IMR-90 (cell line): ENCODE measurements at regions not wholly inside any gene's neighbourhood (a gene's known extent, or its start where the extent isn't known, plus 50 kb on each side); places are given as distances from the start of the nearest gene placed in this dataset.

Experiments
- ATAC-seq: fragments of 200-7000 bp; cut with Tn5 transposase; 2 replicates; pipeline ENCODE4 v1.9.1; 2020; ENCODE audit warnings: low read depth, mild to moderate bottlenecking, moderate library complexity
- BruUV-seq: library from RNA; stranded (reverse); fragments of 400-500 nt; replicated peaks from 2 replicates; lab custom pipeline; 2021; lab: Mats Ljungman, UMichigan
- CTCF ChIA-PET: fragments of 300-600 bp; formaldehyde crosslinking; extraction: SDS; loops from one replicate; lab custom pipeline; 2021; ENCODE audit warnings: antibody characterized with exemption; lab: Yijun Ruan, JAX
- POLR2A ChIA-PET: fragments of 300-600 bp; sonication (Branson Sonifier 250); formaldehyde crosslinking; loops from one replicate; lab custom pipeline; 2022; ENCODE audit warnings: antibody characterized with exemption; ENCODE audit not compliant: unreplicated experiment; lab: Charles Lee
- DNase-seq: peaks from one replicate; pipeline ENCODE4 v3.0.0; 2013
- H2AFZ ChIP-seq: replicated peaks from 2 replicates; pipeline ENCODE3; 2013; ENCODE audit warnings: low read length, mild to moderate bottlenecking; ENCODE audit not compliant: poor library complexity
- H2AK5ac ChIP-seq: 2 replicates; pipeline ENCODE4 v1.6.1; 2013; ENCODE audit warnings: low read depth, low read length, inconsistent platforms
- H2AK9ac ChIP-seq: replicated peaks from 2 replicates; pipeline ENCODE3; 2013; ENCODE audit warnings: mild to moderate bottlenecking, low read depth, low read length, moderate library complexity; ENCODE audit not compliant: poor library complexity
- H2BK120ac ChIP-seq: 2 replicates; pipeline ENCODE4 v1.6.1; 2013; ENCODE audit warnings: low read depth, low read length, inconsistent platforms
- H2BK15ac ChIP-seq: 3 replicates; pipeline ENCODE4 v1.6.1; 2013; ENCODE audit warnings: low read depth, low read length, inconsistent platforms
- H2BK20ac ChIP-seq: 2 replicates; pipeline ENCODE4 v1.6.1; 2013; ENCODE audit warnings: low read depth, mild to moderate bottlenecking, inconsistent platforms, low read length, moderate library complexity
- H2BK5ac ChIP-seq: 2 replicates; pipeline ENCODE4 v1.6.1; 2013; ENCODE audit warnings: mild to moderate bottlenecking, low read depth, low read length, inconsistent platforms; ENCODE audit not compliant: poor library complexity, severe bottlenecking
- H3K14ac ChIP-seq: replicated peaks from 2 replicates; pipeline ENCODE4 v1.6.1; 2013; ENCODE audit warnings: low read depth, low read length, inconsistent platforms
- H3K18ac ChIP-seq: 2 replicates; pipeline ENCODE4 v1.6.1; 2013; ENCODE audit warnings: low read depth, low read length, control low read depth
- H3K23ac ChIP-seq: 2 replicates; pipeline ENCODE4 v1.6.1; 2013; ENCODE audit warnings: low read depth, low read length, inconsistent platforms
- H3K27ac ChIP-seq: 2 replicates; pipeline ENCODE4 v1.5.1; 2013; ENCODE audit warnings: mild to moderate bottlenecking, control low read depth, low read length; ENCODE audit not compliant: insufficient read depth
- H3K27me3 ChIP-seq: 2 replicates; pipeline ENCODE4 v1.6.1; 2013; ENCODE audit warnings: low read length; ENCODE audit not compliant: control insufficient read depth, insufficient read depth
- H3K36me3 ChIP-seq: 2 replicates; pipeline ENCODE4 v1.6.1; 2013; ENCODE audit warnings: low read length, mixed read lengths; ENCODE audit not compliant: control insufficient read depth, insufficient read depth
- H3K4ac ChIP-seq: 2 replicates; pipeline ENCODE4 v1.6.1; 2013; ENCODE audit warnings: low read depth, low read length, inconsistent platforms
- H3K4me1 ChIP-seq: 2 replicates; pipeline ENCODE4 v1.6.1; 2013; ENCODE audit warnings: low read length, mixed read lengths; ENCODE audit not compliant: control insufficient read depth, insufficient read depth
- H3K4me2 ChIP-seq: 2 replicates; pipeline ENCODE4 v1.6.1; 2013; ENCODE audit warnings: low read depth, mild to moderate bottlenecking, control low read depth, low read length, moderate library complexity
- H3K4me3 ChIP-seq: 2 replicates; pipeline ENCODE4 v1.5.1; 2013; ENCODE audit warnings: low read depth, mild to moderate bottlenecking, control low read depth, low read length, moderate library complexity; ENCODE audit not compliant: insufficient read depth
- H3K56ac ChIP-seq: 2 replicates; pipeline ENCODE4 v1.6.1; 2013; ENCODE audit warnings: low read length, inconsistent platforms; ENCODE audit not compliant: insufficient read depth; ENCODE audit errors: extremely low read depth
- H3K79me1 ChIP-seq, 2 experiments: 2 replicates each; pipeline ENCODE4 v1.6.1; 2013; ENCODE audit warnings: low read length in 2 of 2, inconsistent platforms in 1 of 2, low read depth in 1 of 2
- H3K9ac ChIP-seq: 2 replicates; pipeline ENCODE4 v1.6.1; 2013; ENCODE audit warnings: low read depth, low read length, control low read depth
- H3K9me1 ChIP-seq: 2 replicates; pipeline ENCODE4 v1.6.1; 2013; ENCODE audit warnings: low read length, inconsistent platforms; ENCODE audit not compliant: insufficient read depth
- H3K9me3 ChIP-seq: 2 replicates; pipeline ENCODE4 v1.6.1; 2013; ENCODE audit warnings: low read length; ENCODE audit not compliant: control insufficient read depth, insufficient read depth
- H4K20me1 ChIP-seq: 2 replicates; pipeline ENCODE4 v1.6.1; 2013; ENCODE audit warnings: low read length, inconsistent platforms; ENCODE audit not compliant: insufficient read depth
- H4K5ac ChIP-seq: 2 replicates; pipeline ENCODE4 v1.6.1; 2013; ENCODE audit warnings: mild to moderate bottlenecking, low read depth, low read length, control low read depth
- H4K8ac ChIP-seq, 2 experiments: 2 replicates each; pipeline ENCODE4 v1.6.1; 2013; ENCODE audit warnings: low read depth in 2 of 2, low read length in 2 of 2, control low read depth in 1 of 2, inconsistent platforms in 1 of 2
- H4K91ac ChIP-seq: 2 replicates; pipeline ENCODE4 v1.6.1; 2013; ENCODE audit warnings: low read depth, low read length, inconsistent platforms; ENCODE audit not compliant: insufficient read depth
- BHLHE40 ChIP-seq: fragments of 150-350 bp; IDR thresholded peaks from 2 replicates; pipeline ENCODE4 v1.6.1; 2016; ENCODE audit warnings: mild to moderate bottlenecking, low read depth, low read length
- CEBPB ChIP-seq: IDR thresholded peaks from 2 replicates; pipeline ENCODE4 v1.6.1; 2012; ENCODE audit warnings: low read depth, low read length, improper control_type of control experiment
- CHD1 ChIP-seq: IDR thresholded peaks from 2 replicates; pipeline ENCODE4 v1.6.1; 2012; ENCODE audit warnings: low read depth, low read length, improper control_type of control experiment
- CTCF ChIP-seq: conservative IDR thresholded peaks from 2 replicates; pipeline ENCODE4 v1.5.1; 2012; ENCODE audit warnings: mild to moderate bottlenecking, low read depth, low read length, improper control_type of control experiment
- ELK1 ChIP-seq: fragments of 150-350 bp; IDR thresholded peaks from 2 replicates; pipeline ENCODE4 v1.6.1; 2016; ENCODE audit warnings: low read depth, mild to moderate bottlenecking, low read length, moderate library complexity, borderline replicate concordance
- FOS ChIP-seq: fragments of 150-350 bp; IDR thresholded peaks from 2 replicates; pipeline ENCODE4 v1.6.1; 2016; ENCODE audit warnings: low read depth, low read length
- MAFK ChIP-seq: IDR thresholded peaks from 2 replicates; pipeline ENCODE4 v1.6.1; 2012; ENCODE audit warnings: low read depth, low read length, improper control_type of control experiment
- MAZ ChIP-seq: IDR thresholded peaks from 2 replicates; pipeline ENCODE4 v1.6.1; 2012; ENCODE audit warnings: low read depth, mild to moderate bottlenecking, low read length, improper control_type of control experiment, moderate library complexity, borderline replicate concordance
- MXI1 ChIP-seq: IDR thresholded peaks from 2 replicates; pipeline ENCODE4 v1.6.1; 2012; ENCODE audit warnings: low read depth, mild to moderate bottlenecking, low read length, moderate library complexity, borderline replicate concordance
- NFE2L2 ChIP-seq: fragments of 150-350 bp; IDR thresholded peaks from 2 replicates; pipeline ENCODE4 v1.6.1; 2016; ENCODE audit warnings: low read depth, mild to moderate bottlenecking, low read length
- POLR2A ChIP-seq: IDR thresholded peaks from 2 replicates; pipeline ENCODE4 v1.6.1; 2012; ENCODE audit warnings: mild to moderate bottlenecking, low read depth, low read length
- RAD21 ChIP-seq: IDR thresholded peaks from 2 replicates; pipeline ENCODE4 v1.6.1; 2012; ENCODE audit warnings: low read length, improper control_type of control experiment
- RCOR1 ChIP-seq: IDR thresholded peaks from 2 replicates; pipeline ENCODE4 v1.6.1; 2012; ENCODE audit warnings: mild to moderate bottlenecking, low read length, improper control_type of control experiment; ENCODE audit not compliant: insufficient replicate concordance
- RFX5 ChIP-seq: IDR thresholded peaks from 2 replicates; pipeline ENCODE4 v1.8.0; 2012; ENCODE audit warnings: low read depth, mild to moderate bottlenecking, low read length, moderate library complexity
- SMC3 ChIP-seq: fragments of 150-350 bp; IDR thresholded peaks from 2 replicates; pipeline ENCODE4 v1.6.1; 2016; ENCODE audit warnings: low read depth, mild to moderate bottlenecking, antibody characterized with exemption, low read length, moderate library complexity
- USF2 ChIP-seq: fragments of 150-350 bp; IDR thresholded peaks from 2 replicates; pipeline ENCODE4 v1.6.1; 2017; ENCODE audit warnings: mild to moderate bottlenecking, antibody characterized with exemption, low read length, low read depth
- WGBS, 2 experiments: methylation state at CpG; one replicate each; pipeline versions ENCODE4 v1.1.5 to v1.1.7; 2013; ENCODE audit warnings: missing lambda C conversion rate in 2 of 2; ENCODE audit not compliant: insufficient read length in 1 of 2; ENCODE audit errors: extremely low coverage in 2 of 2; 5-methylcytosine and 5-hydroxymethylcytosine counted together
- dilution Hi-C: fragments of 300-500 bp; cut with HindIII; formaldehyde crosslinking; loops from one replicate; pipeline ENCODE4 v1.14.3; 2018; ENCODE audit warnings: low sequenced_read_pairs; ENCODE audit not compliant: unreplicated experiment
- in situ Hi-C: fragments of 300-500 bp; cut with MboI; formaldehyde crosslinking; loops from 3 replicates; pipeline ENCODE4 v1.14.3; 2019; ENCODE audit warnings: low sequenced_read_pairs, inconsistent platforms, mixed read lengths
- intact Hi-C: fragments of 100-400 bp; cut with micrococcal nuclease; formaldehyde crosslinking; loops from 2 replicates; pipeline ENCODE4 v1.10.0; 2022

- no TSS peak for BruUV-seq
- in situ Hi-C loops (no loop called here), dilution Hi-C loops (no loop called here), intact Hi-C loops (no loop called here)
- Histone ChIP-seq H3K9me3 (no peaks in the 10 kb centered on the region), H3K4me1 (no peaks in the 10 kb centered on the region), H4K91ac (no peak overlapping the region), H3K36me3 (no peaks in the 10 kb centered on the region), H4K5ac (no peak overlapping the region), H3K4me2 (no peak overlapping the region), H3K18ac (no peak overlapping the region), H3K9ac (no peak overlapping the region), H3K23ac (no peak overlapping the region), H3K4ac (no peak overlapping the region), H2AFZ (no peak overlapping the region), H3K27me3 (peaks cover 29% of the 10 kb centered on the region), H3K4me3 (no peak overlapping the region), H2BK20ac (no peak overlapping the region), H2AK5ac (no peak overlapping the region), H3K14ac (no peak overlapping the region), H3K79me1 (no peaks in the 10 kb centered on the region), H3K27ac (no peak overlapping the region), H4K20me1 (no peaks in the 10 kb centered on the region; the same call in 1 of the 2 replicates), H2AK9ac (no peak overlapping the region), H4K8ac (no peak overlapping the region), H2BK120ac (no peak overlapping the region), H2BK5ac (no peak overlapping the region), H3K9me1 (no peaks in the 10 kb centered on the region), H2BK15ac (no peak overlapping the region), H3K56ac (no peak overlapping the region)
- ChIA-PET POLR2A (no interaction called here), CTCF (no interaction called here)
- WGBS, 2 experiments, result 60% methylated on average over 2 of the region's 15 CpGs; no CpG with 5 or more reads in 1 of the 2 experiments
- TF ChIP-seq CEBPB, result no peak
- TF ChIP-seq SMC3, result no peak
- TF ChIP-seq CTCF, result no peak
- TF ChIP-seq MAFK, result no peak
- no peak for TF ChIP-seq RAD21
- TF ChIP-seq POLR2A, result no peak
- no peak for TF ChIP-seq FOS
- TF ChIP-seq NFE2L2, result no peak
- TF ChIP-seq RFX5, result no peak
- no peak for TF ChIP-seq USF2
- no peak for TF ChIP-seq ELK1
- no peak for TF ChIP-seq MAZ
- no peak for TF ChIP-seq CHD1
- TF ChIP-seq RCOR1, result no peak
- no peak for TF ChIP-seq MXI1
- TF ChIP-seq BHLHE40, result no peak
- no peak for ATAC-seq
- no peak for DNase-seq
Observed at GRCh38 chr22:27060190-27060589, 402.8 kb downstream of the MIAT start.
